Suppressor macrophage treated with lipopolysaccharide for 4 hours (primary cell): ENCODE measurements at regions not wholly inside any gene's neighbourhood (a gene's known extent, or its start where the extent isn't known, plus 50 kb on each side); places are given as distances from the start of the nearest gene placed in this dataset.
A peak's percentile ranks its signal among the peaks of the same experiment; 100 is the strongest.
"Not testable (repeated sequence)": the region's sequence is repeated elsewhere in the genome, so short reads cannot be mapped to it uniquely, and the experiment has no call there.

Experiments used
- DNase-seq: peaks from one replicate; pipeline ENCODE4 v3.0.0-alpha.2; 2020

- not testable (repeated sequence) for DNase-seq
Observed at GRCh38 chr16:32947336-32947735, 246.7 kb upstream of the TP53TG3C start.

DNA sequence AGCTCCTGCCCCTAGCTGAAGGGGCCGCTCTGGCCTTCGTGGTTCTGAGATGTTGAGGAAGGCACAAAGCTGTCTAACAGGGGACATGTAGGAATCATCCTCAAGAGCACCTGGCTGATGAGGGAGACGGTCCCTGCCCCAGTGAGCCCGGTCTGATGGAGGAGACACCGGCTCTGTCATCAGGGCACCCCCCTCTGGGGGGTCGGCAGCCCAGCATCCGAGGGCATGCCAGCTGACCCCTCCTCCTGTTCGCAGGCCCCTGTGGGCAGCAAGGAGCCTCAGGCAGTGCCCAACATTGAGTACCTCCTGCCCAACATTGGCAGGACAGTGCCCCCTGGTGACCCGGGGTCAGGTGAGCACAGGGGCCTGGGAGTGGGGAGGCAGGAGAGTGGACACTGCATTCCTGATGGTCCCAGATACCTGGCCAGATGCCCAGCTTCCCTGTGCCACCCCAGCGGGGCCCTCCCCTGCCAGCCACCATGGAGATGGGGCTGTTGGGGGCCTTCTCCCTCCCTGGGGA lies 247.9 kb upstream of the TP53TG3C start:
- not testable (repeated sequence) for DNase-seq

- DNase-seq, result not testable (repeated sequence)
Observed at GRCh38 chr16:32945311-32945710, 248.7 kb upstream of the TP53TG3C start.

- not testable (repeated sequence) for DNase-seq
Observed at GRCh38 chr16:32939845-32940244, 254.2 kb upstream of the TP53TG3C start.

- not testable (repeated sequence) for DNase-seq
Observed at GRCh38 chr16:32937929-32938328, 256.1 kb upstream of the TP53TG3C start.

- not testable (repeated sequence) for DNase-seq
Observed at GRCh38 chr16:32932240-32933040, 256.5 kb upstream of the TP53TG3 start.

- DNase-seq, result not testable (repeated sequence)
Observed at GRCh38 chr16:32925192-32925591, 249.2 kb upstream of the TP53TG3 start.

DNA sequence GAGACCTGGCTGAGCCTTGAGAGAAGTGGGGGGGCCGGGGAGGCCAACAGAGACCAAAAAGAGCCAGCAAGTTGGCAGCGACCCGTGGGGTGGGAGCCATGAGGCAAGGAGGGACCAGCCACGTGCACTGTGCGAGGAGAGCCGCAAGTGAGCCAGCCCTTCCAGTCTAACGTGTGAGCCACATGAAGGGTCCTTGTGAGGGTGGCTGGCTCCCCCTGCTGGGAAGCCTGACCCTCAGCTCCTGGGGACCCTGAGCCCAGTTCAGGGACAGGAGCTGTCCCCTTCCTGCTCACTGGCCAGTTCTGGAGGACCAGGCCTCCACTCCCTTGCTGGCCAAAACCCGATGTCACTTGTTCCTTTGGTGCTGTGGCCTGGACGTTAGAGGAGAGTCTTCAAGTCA lies 246.6 kb upstream of the TP53TG3 start:
- DNase-seq, result not testable (repeated sequence)

GRCh38 chr16:32915346-32915745 lies 239.4 kb upstream of the TP53TG3 start:
- not testable (repeated sequence) for DNase-seq

- peak; percentile 23 for DNase-seq
Observed at GRCh38 chr16:32897782-32898181, 221.8 kb upstream of the TP53TG3 start.

GRCh38 chr16:32885392-32885791 lies 209.4 kb upstream of the TP53TG3 start:
- DNase-seq, result not testable (repeated sequence)

DNA sequence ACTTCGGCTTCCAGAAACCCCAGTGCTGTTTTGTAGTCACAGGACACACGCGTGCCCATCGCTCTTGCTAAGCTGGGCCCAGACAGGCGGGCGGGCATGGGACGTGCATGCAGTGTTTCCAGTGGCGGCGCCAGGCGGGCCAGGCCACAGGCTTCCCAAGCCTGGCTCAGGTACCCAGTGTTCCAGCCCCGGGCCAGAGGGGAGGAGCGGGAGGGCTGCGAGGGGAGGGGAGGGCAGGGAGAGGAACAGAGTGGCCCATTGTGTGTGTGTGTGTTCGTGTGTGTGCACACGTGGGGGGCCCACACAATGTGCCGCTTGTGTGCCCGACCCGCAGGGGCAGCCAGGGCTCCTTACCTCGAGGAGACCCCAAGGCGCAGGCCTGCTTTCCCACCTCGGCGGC lies 208.6 kb upstream of the TP53TG3 start:
- not testable (repeated sequence) for DNase-seq

GRCh38 chr16:32882328-32882857 lies 206.4 kb upstream of the TP53TG3 start:
- DNase-seq, result not testable (repeated sequence)

DNA sequence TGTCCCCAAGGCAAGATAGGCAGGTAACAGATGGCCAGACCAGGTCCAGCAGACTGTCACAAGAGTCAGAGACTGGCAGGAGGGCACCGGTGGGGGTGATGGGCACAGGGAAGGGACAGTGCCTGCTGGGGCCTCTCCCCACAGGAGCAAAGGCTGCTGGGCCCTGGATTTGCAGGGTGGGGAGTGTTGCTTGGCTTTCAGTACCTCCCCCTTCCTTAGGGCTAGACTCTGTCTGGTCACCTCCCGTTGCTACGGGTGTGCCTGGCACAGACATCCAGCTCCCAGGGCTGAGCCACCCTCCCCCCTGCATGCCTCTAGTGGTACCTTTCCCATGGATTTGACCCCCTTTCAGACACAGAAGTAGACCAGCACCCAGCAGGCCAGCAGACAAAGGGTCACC lies 205.7 kb upstream of the TP53TG3 start:
- not testable (repeated sequence) for DNase-seq

- not testable (repeated sequence) for DNase-seq
Observed at GRCh38 chr16:32880009-32880408, 204.0 kb upstream of the TP53TG3 start.

GRCh38 chr16:32876718-32877117 lies 200.8 kb upstream of the TP53TG3 start:
- not testable (repeated sequence) for DNase-seq

- not testable (repeated sequence) for DNase-seq
Observed at GRCh38 chr16:32873783-32874182, 197.8 kb upstream of the TP53TG3 start.

DNA sequence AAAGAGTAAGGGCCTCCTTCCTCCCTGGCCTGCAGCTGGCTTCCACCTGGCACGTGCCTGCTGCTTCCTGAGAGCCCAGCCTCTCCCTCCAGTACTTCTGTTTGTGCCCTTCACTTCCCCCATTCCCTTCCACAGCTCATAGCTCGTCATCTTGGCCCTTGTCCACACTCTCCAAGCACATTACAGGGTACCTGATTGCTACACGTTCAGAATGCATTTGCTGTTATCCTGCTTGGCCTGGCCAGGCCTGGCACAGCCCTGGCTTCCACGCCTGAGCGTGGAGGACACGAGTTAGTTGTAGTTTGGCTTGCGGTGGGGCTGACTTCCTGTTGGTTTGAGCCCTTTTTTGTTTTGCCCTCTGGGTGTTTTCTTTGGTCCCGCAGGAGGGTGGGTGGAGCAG lies 197.2 kb upstream of the TP53TG3 start:
- not testable (repeated sequence) for DNase-seq

- DNase-seq, result not testable (repeated sequence)
Observed at GRCh38 chr16:32870628-32871027, 194.7 kb upstream of the TP53TG3 start.

DNA sequence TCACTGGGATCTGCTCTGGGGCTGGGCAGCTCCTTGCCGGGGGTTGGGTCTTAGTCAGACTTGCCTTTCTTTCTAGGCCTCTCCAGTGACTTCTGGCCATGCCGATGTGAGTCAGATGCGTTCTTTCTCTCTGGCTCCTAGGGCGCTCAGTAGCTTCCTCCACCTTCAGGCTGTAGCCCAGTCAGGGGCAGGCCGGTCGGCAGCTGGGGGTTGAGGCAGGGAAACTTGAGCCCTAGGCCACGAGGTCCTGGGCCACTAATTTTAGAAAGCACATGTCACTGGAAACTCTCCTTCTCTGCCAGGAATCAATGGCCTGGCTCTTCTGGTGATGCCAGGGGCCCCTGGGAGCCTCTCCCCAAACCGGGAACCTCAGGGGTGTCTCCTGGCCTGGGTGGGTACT lies 192.4 kb upstream of the TP53TG3 start:
- DNase-seq, result not testable (repeated sequence)

GRCh38 chr16:32865284-32865683 lies 189.3 kb upstream of the TP53TG3 start:
- not testable (repeated sequence) for DNase-seq

GRCh38 chr16:32861476-32862201 lies 185.7 kb upstream of the TP53TG3 start:
- DNase-seq, result not testable (repeated sequence)

DNA sequence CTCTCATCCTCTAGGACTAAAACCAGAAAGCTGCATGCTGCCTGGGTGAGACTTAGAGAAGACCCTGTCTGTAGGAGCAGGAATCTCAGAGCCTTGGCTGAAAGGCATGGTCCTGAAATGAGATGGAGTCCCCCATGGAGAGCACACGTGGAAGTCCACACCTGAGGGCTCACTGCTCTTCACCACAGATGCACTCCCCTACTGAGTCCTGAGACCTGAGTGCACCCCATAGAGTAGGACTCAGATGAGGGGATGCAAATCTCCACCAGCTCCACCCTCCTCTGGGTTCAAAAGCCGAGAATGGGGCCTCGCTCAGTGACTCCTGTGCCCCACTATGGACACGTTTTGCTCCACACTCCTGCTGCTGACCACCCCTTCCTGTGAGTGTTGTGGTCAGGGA lies 171.4 kb upstream of the TP53TG3 start:
- DNase-seq, result not testable (repeated sequence)
